ENCODE measurements at regions not wholly inside any gene's neighbourhood (a gene's known extent, or its start where the extent isn't known, plus 50 kb on each side); places are given as distances from the start of the nearest gene placed in this dataset.

- H3K27ac ChIP-seq = no peak overlapping the region
- DNase-seq (no peak), ATAC-seq (no peak)
- no peaks in the 10 kb centered on the region for H3K27me3 ChIP-seq
- no peaks in the 10 kb centered on the region for H3K9me3 ChIP-seq
- intact Hi-C loops (cut with DNase I) = no loop called here
- H3K4me3 ChIP-seq = no peak overlapping the region
- no peaks in the 10 kb centered on the region for H3K36me3 ChIP-seq
- H3K4me1 ChIP-seq = no peaks in the 10 kb centered on the region
- TF ChIP-seq CTCF (IDR thresholded peaks at IDR 0.05) = no peak
Observed at GRCh38 chr3:151581035-151581434, 120.2 kb upstream of the IGSF10 start.

- no peak for TF ChIP-seq CTCF (IDR thresholded peaks at IDR 0.05)
- H3K4me1 ChIP-seq = no peaks in the 10 kb centered on the region
- intact Hi-C loops (cut with DNase I) = no loop called here
- ATAC-seq (no peak), DNase-seq (no peak)
- H3K27ac ChIP-seq = no peak overlapping the region
- no peak overlapping the region for H3K4me3 ChIP-seq
- H3K36me3 ChIP-seq = no peaks in the 10 kb centered on the region
- H3K9me3 ChIP-seq = no peaks in the 10 kb centered on the region
- H3K27me3 ChIP-seq = no peaks in the 10 kb centered on the region
Observed at GRCh38 chr3:151580591-151580990, 119.7 kb upstream of the IGSF10 start.

GRCh38 chr3:151579571-151580270 lies 118.9 kb upstream of the IGSF10 start:
- ATAC-seq (no peak), DNase-seq (no peak)
- H3K4me1 ChIP-seq = no peaks in the 10 kb centered on the region
- H3K4me3 ChIP-seq = no peak overlapping the region
- H3K27ac ChIP-seq = no peak overlapping the region
- intact Hi-C loops (cut with DNase I) = no loop called here
- H3K9me3 ChIP-seq = no peaks in the 10 kb centered on the region
- H3K36me3 ChIP-seq = no peaks in the 10 kb centered on the region
- TF ChIP-seq CTCF (IDR thresholded peaks at IDR 0.05) = no peak
- H3K27me3 ChIP-seq = no peaks in the 10 kb centered on the region

GRCh38 chr3:151578495-151578894 lies 117.6 kb upstream of the IGSF10 start:
- Histone ChIP-seq H3K4me1 (no peaks in the 10 kb centered on the region), H3K27ac (no peak overlapping the region), H3K36me3 (no peaks in the 10 kb centered on the region), H3K4me3 (no peak overlapping the region), H3K27me3 (no peaks in the 10 kb centered on the region), H3K9me3 (no peaks in the 10 kb centered on the region)
- DNase-seq (no peak), ATAC-seq (no peak)
- intact Hi-C loops (cut with DNase I) = no loop called here
- TF ChIP-seq CTCF (IDR thresholded peaks at IDR 0.05) = no peak

- H3K4me1 ChIP-seq = no peaks in the 10 kb centered on the region
- DNase-seq (no peak), ATAC-seq (no peak)
- H3K9me3 ChIP-seq = no peaks in the 10 kb centered on the region
- no peak overlapping the region for H3K27ac ChIP-seq
- no peaks in the 10 kb centered on the region for H3K27me3 ChIP-seq
- no peak overlapping the region for H3K4me3 ChIP-seq
- H3K36me3 ChIP-seq = no peaks in the 10 kb centered on the region
- intact Hi-C loops (cut with DNase I) = no loop called here
- no peak for TF ChIP-seq CTCF (IDR thresholded peaks at IDR 0.05)
Observed at GRCh38 chr3:151576511-151577137, 115.8 kb upstream of the IGSF10 start.

Data from upper lobe of right lung (tissue), 1 donor.